Superior temporal gyrus (tissue), 1 donor: ENCODE measurements at regions not wholly inside any gene's neighbourhood (a gene's known extent, or its start where the extent isn't known, plus 50 kb on each side); places are given as distances from the start of the nearest gene placed in this dataset.
A peak's percentile ranks its signal among the peaks of the same experiment; 100 is the strongest.
"Not testable (repeated sequence)": the region's sequence is repeated elsewhere in the genome, so short reads cannot be mapped to it uniquely, and the experiment has no call there.

Source experiments
- DNase-seq: peaks from one replicate; pipeline ENCODE4 v3.0.0-alpha.2; 2016; ENCODE audit errors: extremely low spot score

DNA sequence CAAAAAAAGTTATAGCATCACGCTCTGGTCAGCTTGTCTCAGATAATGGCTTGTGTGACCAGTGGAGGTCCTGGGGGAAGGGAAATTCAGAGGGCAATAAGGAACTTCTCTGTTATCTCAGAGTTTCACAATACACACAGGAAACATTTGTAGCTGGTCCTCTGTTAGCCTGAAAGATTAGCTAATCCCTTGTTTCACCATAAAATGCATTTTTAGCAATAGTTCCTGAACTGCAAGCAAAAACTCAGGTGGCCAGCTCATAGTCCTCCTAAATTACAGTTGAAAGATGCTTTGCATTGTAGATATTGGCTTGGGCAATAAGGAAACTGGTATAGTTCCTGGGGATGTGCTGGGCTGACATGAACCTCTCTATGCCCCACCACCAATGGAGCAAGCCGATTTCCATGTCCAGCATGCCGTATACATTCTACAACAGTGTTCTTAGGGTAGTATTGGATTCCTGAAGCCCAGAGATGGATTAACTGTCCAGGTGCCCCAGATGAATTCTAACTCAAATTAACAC lies 141.5 kb upstream of the TBL1XR1 start:
- DNase-seq: no peak

GRCh38 chr3:177339220-177339703 lies 142.0 kb upstream of the TBL1XR1 start:
- not testable (repeated sequence) for DNase-seq

- no peak for DNase-seq
Observed at GRCh38 chr3:177340243-177340830, 143.1 kb upstream of the TBL1XR1 start.

DNA sequence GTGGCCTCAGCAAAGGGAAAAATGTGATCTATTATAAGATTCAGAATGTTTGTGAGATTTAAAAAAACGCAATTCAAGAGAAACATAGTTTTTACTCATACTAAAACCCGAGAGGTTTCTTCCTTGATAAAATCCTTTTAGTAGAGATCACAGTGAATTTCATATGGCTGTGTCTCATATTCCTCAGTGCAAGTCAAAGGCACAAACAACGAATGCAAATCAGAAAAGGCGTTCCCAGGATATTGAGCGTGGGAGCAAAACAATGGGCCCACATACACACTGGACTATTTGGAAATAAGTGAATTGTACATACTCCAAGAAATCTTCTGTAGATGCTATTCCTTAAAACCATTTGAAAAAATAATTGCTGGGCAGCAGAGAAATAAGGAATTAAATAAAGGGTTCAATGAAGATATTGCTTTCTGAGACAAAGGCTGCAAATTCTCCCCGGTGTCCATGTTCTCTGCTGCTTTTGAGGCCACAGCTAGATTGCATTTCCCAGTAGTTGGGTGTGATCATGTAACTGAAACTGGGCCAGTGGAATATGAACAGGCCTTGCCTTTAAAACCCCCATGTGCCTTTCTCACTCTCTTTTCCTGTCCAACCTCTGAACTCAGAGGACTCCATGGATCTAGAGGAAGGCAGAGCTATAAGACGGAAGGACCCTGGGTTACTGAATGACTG lies 144.6 kb upstream of the TBL1XR1 start:
- no peak for DNase-seq

- no peak for DNase-seq
Observed at GRCh38 chr3:177343122-177343625, 145.9 kb upstream of the TBL1XR1 start.

GRCh38 chr3:177345049-177345972 lies 148.0 kb upstream of the TBL1XR1 start:
- DNase-seq: peak; percentile 82

DNA sequence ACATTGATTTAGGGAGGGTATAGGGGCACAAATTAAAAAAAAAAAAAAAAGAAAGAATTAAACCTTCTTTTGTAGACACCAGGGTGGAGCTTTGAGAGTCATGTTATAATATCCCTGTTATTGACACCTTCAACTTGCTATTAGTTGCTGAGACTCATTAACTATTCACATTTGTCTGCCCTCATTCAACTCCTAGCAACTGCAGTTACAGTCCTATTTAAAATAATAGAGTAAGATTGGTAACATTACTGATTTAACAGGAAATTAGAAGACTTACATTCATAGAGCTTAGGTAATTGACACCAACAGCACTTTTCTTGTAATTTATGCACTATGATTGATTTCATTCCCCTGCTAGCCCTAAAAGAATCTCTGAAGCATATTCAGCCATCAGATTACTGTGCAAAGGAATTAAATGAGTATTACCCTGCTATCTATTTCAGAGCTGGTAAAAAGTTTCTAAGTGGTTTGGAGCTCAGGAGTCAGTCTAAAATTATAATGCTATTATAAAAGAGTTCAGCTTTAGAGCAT lies 148.8 kb upstream of the TBL1XR1 start:
- DNase-seq: no peak

- no peak for DNase-seq
Observed at GRCh38 chr3:177346878-177347277, 149.6 kb upstream of the TBL1XR1 start.

GRCh38 chr3:177347611-177348010 lies 150.3 kb upstream of the TBL1XR1 start:
- no peak for DNase-seq

DNA sequence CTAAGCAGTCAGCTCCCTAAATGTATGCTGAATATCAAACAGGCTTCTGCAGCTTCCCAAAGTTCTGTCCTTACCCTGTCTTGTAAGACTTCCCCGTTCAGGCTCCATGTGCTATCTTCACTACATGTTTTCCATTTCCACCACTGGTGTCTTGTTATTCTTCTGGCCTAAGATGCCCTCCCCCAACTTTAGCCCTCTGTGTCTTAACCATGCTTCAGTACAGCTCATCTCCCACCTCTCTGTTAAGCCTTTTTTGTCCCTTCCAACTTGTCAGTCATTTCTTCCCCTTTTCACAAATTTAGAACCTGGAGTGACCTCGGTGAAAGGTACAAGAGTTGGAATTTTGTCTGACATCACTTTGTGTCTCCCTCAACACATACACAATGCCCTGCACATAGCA lies 151.7 kb upstream of the TBL1XR1 start:
- DNase-seq: no peak

- DNase-seq: no peak
Observed at GRCh38 chr3:177349384-177349783, 152.1 kb upstream of the TBL1XR1 start.

- no peak for DNase-seq
Observed at GRCh38 chr3:177350121-177350520, 152.8 kb upstream of the TBL1XR1 start.

DNA sequence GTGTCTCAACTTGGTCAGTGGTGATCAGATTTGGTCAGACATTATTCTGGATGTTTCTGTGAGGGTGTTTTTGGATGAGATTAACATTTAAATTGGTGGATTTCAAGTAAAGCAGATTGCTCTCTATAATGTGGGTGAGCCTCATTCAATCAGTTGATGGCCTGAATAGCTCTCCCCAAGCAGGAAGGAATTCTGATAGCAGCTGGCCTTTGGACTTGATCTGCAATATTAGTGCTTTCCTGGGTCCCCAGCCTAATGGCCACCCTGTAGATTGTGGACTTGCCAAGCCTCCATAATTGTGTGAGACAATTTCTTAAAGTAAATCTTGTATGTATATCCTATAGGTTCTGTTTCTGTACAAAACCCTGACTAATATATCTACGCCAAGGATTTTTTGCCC lies 153.9 kb upstream of the TBL1XR1 start:
- no peak for DNase-seq

DNA sequence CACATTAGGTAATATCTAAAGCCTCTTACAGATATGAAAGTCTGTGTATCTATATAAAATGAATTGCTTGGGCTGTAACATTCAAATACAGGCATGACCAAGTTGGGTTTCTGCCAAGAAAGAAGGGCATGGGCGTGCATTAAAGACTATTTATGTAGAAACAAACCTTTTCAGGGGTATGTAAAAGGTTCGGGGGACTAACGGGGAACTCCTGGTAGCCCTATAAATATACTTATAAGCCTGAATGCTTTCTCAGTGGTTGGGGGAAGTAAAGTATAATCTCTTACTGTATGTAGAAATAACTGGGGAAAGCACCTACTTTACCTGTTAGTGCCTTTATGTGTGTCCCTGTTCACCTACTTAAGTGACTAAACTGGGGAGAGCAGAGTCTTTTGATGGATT lies 154.5 kb upstream of the TBL1XR1 start:
- DNase-seq: no peak

GRCh38 chr3:177352424-177352823 lies 155.1 kb upstream of the TBL1XR1 start:
- DNase-seq: no peak

DNA sequence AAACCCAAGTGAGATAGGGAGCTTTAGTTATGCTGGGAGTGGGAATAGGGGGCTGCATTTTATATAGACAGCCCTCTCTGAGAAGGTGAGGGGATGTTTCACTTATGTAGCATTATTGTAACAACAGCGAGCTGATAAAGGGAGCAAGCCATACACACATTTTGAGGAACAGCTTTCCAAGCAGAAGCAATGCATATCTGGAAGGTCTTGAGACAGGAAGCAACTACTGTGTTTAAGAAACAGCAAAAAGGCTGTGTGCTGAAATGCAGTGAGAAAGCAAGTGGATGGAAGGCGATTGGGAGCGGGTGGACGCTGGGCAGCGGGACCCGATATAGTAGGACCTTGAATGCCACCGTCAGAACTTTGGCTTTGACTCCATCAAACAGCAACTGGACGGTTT lies 155.9 kb upstream of the TBL1XR1 start:
- no peak for DNase-seq

- not testable (repeated sequence) for DNase-seq
Observed at GRCh38 chr3:177353879-177354278, 156.6 kb upstream of the TBL1XR1 start.

DNA sequence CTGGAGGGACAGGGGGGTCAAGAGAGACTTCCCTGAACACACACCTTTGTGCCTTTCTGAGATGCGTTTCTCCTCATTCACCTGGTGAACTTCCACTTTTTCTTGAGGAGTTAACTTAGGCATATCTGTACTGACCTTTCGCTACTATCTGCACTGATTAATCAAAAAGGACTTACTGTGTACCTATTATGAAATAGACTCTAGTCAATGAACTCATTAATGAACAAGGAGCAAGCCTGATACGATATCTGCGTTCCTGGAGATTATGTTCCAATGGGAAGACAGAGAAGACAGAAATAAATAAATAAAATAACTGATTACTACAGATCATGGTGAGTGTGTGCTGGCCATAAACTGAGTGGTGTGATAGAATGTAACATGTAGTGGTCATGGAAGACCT lies 157.2 kb upstream of the TBL1XR1 start:
- DNase-seq: no peak

DNA sequence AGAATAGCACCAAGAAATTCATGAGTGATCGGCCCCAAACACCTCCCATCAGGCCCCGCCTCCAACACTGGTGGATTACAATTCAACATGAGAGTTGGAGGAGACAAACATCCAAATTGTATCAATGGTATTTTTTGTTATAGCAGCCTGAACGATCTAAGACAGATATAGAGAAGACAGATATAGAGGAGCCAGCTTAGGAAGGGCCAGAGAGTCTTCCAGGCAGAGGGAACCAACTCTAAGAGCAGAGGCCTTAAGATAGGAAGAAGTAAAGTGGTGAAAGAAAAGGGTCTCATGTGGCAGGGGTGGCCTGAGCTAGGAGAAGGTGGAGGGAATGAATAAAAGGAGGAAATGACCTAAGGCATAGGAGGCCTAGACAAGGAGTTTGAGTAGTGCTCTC lies 158.8 kb upstream of the TBL1XR1 start:
- no peak for DNase-seq

- peak; percentile 31 for DNase-seq
Observed at GRCh38 chr3:177356952-177357351, 159.7 kb upstream of the TBL1XR1 start.

- peak; percentile 40 for DNase-seq
Observed at GRCh38 chr3:177357352-177358090, 160.2 kb upstream of the TBL1XR1 start.
